Hepatocyte (in vitro differentiated cells): ENCODE measurements at regions not wholly inside any gene's neighbourhood (a gene's known extent, or its start where the extent isn't known, plus 50 kb on each side); places are given as distances from the start of the nearest gene placed in this dataset.

ENCODE experiments used
- EZH2 ChIP-seq: fragments of 200-600 bp; sonication (generic); IDR thresholded peaks from 2 replicates; pipeline ENCODE4 v1.6.1; 2016; ENCODE audit warnings: antibody characterized with exemption, mild to moderate bottlenecking, borderline replicate concordance
- EZH2phosphoT487 ChIP-seq: fragments of 200-600 bp; sonication (generic); IDR thresholded peaks from one replicate; pipeline ENCODE4 v1.6.1; 2018; ENCODE audit warnings: antibody characterized with exemption, mild to moderate bottlenecking, low read depth, moderate library complexity; ENCODE audit not compliant: unreplicated experiment, severe bottlenecking
- TF ChIP-seq, protein P1 (sequence below): fragments of 200-600 bp; sonication (generic); IDR thresholded peaks from 2 replicates; pipeline ENCODE4 v1.5.1; 2016; ENCODE audit warnings: antibody characterized with exemption, mild to moderate bottlenecking; ENCODE audit not compliant: poor library complexity

DNA sequence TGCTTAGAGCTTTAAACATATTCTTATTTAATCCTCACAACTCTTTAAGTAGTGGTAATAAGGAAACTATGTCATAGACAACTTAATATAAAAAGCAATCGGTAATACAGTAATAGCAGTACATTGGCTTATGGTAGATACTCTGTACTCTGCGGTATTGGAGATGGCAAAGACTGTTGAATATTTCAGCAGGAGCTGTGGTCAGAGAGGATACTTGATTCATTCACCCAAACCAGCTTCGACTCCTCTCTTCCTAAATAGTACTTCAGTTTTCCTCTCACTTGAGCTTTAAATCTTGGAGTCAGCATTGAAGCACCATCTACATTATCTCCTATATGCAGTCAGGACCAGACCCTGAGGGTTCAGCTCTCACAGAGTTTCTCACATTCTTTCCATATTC is 169.3 kb downstream of the CYB561 start:
- TF ChIP-seq EZH2 (no peak), EZH2phosphoT487 (no peak)
- TF ChIP-seq, protein P1, sequence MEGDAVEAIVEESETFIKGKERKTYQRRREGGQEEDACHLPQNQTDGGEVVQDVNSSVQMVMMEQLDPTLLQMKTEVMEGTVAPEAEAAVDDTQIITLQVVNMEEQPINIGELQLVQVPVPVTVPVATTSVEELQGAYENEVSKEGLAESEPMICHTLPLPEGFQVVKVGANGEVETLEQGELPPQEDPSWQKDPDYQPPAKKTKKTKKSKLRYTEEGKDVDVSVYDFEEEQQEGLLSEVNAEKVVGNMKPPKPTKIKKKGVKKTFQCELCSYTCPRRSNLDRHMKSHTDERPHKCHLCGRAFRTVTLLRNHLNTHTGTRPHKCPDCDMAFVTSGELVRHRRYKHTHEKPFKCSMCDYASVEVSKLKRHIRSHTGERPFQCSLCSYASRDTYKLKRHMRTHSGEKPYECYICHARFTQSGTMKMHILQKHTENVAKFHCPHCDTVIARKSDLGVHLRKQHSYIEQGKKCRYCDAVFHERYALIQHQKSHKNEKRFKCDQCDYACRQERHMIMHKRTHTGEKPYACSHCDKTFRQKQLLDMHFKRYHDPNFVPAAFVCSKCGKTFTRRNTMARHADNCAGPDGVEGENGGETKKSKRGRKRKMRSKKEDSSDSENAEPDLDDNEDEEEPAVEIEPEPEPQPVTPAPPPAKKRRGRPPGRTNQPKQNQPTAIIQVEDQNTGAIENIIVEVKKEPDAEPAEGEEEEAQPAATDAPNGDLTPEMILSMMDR, result no peak
